Skeletal muscle cell (primary cell): ENCODE measurements at regions not wholly inside any gene's neighbourhood (a gene's known extent, or its start where the extent isn't known, plus 50 kb on each side); places are given as distances from the start of the nearest gene placed in this dataset.

Experiments used
- DNase-seq: peaks from one replicate; pipeline ENCODE4 v3.0.0-alpha.2; 2010; ENCODE audit warnings: low read depth
- H3K4me3 ChIP-seq: 2 replicates; pipeline ENCODE4 v1.5.1; 2011; ENCODE audit warnings: low read depth, mild to moderate bottlenecking, control low read depth, low read length, moderate library complexity

DNA sequence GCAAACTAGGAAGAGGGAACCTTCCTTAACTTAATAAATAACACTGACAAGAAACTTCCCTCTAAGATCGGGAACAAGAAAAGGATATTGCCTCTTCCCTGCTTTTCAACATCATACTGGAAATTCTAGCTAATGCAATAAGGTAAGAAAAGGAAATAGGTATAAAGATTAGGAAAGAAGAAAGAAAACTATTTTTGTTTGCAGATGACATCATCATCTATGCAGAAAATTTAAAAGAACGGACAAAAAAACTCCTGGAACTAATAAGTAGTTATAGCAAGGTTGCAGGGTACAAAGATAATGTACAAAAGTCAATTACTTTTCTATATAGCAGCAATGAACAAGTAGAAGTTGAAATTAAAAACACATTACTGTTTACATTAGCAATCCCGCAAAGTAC, 164.8 kb downstream of the WDR11 start:
- DNase-seq = no peak

DNA sequence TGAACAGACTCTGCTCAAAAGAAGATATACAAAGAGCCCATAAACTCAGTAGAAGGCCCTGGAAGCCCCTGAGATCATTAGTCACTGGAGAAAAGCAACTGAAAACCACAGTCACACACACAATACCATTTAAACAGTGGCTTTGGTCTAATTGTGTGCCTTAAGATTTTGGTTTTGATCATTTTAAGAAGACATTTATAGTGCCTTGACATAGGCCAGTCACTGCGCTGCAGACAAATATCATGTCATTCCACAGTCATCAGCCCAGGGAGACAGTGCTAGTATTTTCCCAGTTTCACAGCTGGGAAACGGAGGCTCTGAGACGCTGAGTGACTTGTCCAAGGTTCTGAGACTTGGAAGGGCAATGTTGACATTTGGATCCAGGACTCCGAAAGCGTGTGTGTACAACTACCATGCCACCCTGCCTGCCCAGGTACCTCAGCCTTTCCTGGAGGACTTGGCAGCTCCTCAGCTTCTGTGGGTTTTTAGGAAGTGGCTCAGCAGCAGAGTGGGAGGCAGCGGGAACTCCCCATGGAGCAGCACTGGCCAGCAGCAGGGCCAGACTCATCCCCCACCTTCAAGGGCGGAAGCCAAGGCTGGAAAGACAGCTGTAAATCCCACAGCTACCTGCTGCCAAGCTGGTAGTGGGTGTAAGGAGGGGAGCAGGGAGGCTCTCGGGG, 173.9 kb downstream of the WDR11 start:
- H3K4me3 ChIP-seq = no peak overlapping the region
- DNase-seq = no peak

More for the DNA sequence above, 164.8 kb downstream of the WDR11 start:
- H3K4me3 ChIP-seq = no peak overlapping the region

- H3K4me3 ChIP-seq = no peak overlapping the region
- no peak for DNase-seq
These were observed 174.6 kb downstream of the WDR11 start for GRCh38 chr10:121025731-121026130.

GRCh38 chr10:121027371-121027770, 176.2 kb downstream of the WDR11 start:
- no peak overlapping the region for H3K4me3 ChIP-seq
- no peak for DNase-seq

DNA sequence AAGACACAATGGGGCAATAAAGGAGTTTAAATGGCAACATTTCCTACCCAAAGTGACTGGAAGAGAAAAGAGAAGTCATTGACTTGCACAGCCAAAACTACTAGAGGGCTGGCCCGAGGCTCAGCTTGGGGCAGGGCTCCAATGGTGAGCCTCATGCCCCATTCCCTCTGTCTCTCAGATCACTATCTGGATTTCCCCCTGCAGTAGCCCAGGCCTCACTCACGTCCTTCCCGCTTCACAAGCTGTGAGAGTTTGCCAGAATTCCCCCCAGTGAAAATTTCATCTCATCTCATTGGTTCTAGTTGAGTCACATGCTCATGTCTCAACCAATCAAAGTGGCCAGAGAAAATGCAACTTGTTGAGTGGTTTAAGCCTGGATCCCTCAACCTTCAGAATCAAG, 181.3 kb downstream of the WDR11 start:
- DNase-seq = no peak
- no peak overlapping the region for H3K4me3 ChIP-seq

GRCh38 chr10:121033366-121033765, 182.2 kb downstream of the WDR11 start:
- H3K4me3 ChIP-seq = no peak overlapping the region
- no peak for DNase-seq

DNA sequence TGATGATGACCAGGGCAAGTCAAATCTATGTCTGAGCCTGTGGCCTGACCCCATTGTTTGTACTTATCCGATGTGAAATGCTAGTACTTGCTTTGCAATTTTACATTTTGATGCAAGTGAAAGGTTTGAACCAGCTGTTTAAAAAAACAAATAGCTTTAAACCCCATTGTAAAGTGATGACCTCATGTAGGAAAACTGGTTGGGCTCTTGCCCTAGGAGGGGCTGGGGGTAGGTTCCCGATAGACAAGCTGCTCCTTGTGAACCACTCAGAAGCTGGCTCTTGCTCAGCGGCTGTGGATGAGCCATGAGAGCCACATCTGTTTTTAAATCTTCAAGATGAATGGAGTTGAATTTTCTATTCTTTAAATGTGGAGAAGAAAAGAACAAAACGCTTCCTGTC, 185.3 kb downstream of the WDR11 start:
- H3K4me3 ChIP-seq = no peak overlapping the region
- no peak for DNase-seq

- no peak overlapping the region for H3K4me3 ChIP-seq
- no peak for DNase-seq
These were observed 190.3 kb downstream of the WDR11 start for GRCh38 chr10:121041499-121041898.

DNA sequence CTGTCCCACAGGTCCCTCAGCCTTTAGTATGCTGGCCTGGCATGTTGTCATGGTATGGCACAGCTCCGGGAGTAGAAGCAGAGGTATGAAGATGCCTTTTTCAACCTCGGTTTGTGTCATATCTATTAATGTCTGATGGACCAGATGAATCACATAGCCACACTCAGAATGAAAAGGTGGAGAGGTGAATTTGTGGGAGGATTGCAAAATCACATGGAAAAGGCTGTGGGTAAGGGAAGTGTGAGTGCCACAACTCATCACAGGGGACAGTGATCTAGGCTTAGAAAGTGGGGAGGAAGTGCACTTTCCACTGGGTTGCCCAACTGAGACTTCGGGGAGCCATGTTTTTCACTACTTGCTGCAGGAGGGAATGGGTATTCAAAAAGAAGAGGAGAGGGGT, 190.7 kb downstream of the WDR11 start:
- DNase-seq = no peak

GRCh38 chr10:121042342-121042741, 191.2 kb downstream of the WDR11 start:
- H3K4me3 ChIP-seq = no peak overlapping the region
- no peak for DNase-seq

More for the DNA sequence above, 190.7 kb downstream of the WDR11 start:
- no peak overlapping the region for H3K4me3 ChIP-seq

DNA sequence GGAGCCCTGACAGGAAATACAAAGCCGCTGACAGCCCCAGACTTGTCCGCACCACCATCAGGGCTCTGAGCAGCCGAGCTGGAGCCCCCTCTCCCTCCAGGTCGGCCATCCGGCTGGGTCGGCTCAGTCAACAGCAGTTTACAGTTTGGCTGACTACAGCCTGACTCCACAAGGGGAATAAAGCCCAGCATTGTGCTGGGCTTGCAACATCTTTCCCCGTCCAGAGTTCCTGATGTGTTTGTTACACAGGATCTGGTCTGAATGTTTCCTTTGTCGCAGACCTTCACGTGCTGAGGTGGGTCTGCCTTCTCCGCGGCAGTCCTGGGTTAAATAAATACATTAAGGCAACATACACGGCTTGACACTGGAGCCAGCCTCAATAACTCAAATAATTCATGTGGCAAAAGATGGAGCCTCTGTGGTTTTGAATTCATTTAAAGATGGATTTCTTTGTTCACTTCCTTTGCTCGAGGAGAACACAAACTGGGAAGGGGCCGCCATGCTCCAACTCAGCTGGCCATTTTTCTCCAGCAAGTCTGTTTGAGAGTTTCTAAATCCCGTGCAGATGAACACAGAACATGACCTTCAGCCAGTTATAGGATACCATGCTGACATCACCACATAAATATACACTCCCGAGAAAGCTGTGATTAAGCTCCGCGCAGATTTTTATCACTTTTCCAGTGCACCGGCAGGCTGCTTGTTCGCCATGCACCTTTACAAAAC, 192.1 kb downstream of the WDR11 start:
- no peak overlapping the region for H3K4me3 ChIP-seq

GRCh38 chr10:121048749-121049148, 197.6 kb downstream of the WDR11 start:
- no peak for DNase-seq
- H3K4me3 ChIP-seq = no peak overlapping the region

More for the DNA sequence above, 192.1 kb downstream of the WDR11 start:
- no peak for DNase-seq

DNA sequence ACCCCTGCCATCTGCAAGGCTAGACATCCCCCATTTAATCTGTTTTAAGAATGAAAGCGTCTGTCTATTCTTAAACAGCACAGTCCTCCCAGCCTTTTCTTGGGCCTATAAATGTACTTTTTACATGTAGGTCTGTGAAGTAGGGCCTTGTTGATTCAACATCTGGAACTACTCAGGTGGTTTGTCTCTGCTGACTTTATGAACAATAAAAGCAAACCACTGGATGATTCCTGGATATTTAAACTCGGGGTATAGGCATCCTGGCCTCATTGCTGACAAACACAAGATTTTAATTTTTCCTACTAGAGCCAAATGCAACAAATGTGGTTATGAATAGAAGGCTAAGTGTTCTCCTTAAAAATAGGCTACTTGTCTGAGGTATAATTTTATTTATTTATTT, 198.3 kb downstream of the WDR11 start:
- DNase-seq = no peak
- H3K4me3 ChIP-seq = no peak overlapping the region

- no peak for DNase-seq
- H3K4me3 ChIP-seq = no peak overlapping the region
These were observed 198.8 kb downstream of the WDR11 start for GRCh38 chr10:121049923-121050322.

GRCh38 chr10:121051171-121051570, 200.0 kb downstream of the WDR11 start:
- no peak overlapping the region for H3K4me3 ChIP-seq
- DNase-seq = no peak

DNA sequence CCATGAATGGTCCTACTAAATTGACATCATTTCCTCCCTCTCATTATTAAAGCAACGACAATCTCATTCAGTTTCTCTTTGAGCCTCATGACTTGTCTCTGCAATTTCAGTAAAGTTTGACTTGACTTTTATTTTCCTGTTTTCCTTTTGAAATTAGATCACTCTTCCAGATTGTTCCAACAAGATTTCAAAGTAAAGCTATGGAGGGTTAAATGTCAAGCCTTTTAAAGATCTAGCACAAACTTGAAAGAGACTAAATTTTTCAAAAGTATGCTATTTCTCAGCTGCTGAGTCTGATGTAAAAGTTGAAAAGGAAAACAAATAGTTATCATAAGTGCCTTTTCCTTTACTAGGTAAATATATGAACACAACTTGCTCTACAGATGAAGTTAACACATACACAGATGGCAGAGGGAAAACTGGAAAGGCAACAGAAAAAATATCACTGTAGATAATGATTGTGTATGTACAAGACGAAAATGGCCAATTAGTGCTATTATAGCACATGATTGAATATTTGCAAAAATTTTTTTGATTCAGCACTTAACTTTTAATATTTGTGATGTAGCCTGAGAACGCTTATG, 200.6 kb downstream of the WDR11 start:
- DNase-seq = no peak
- H3K4me3 ChIP-seq = no peak overlapping the region

DNA sequence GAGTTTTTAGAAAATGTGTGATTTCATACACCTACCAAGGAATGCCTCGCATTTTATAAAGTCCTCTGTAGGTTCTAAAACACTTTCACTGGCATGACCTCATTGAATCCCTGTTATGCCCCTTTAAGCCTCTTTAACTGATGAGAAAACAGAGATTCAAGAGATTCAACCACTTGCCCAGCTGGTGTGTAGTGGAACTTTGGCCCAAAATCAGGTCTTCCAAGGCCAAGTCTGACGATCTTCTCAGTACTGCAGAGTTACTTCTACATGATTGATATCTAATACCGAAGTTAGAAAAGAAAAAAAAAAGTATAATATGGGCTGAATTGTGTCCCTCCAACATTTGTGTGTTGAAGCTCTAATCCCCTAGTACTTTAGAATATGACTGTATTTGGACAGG, 202.0 kb downstream of the WDR11 start:
- H3K4me3 ChIP-seq = no peak overlapping the region
- no peak for DNase-seq

- no peak for DNase-seq
- H3K4me3 ChIP-seq = no peak overlapping the region
These were observed 203.7 kb downstream of the WDR11 start for GRCh38 chr10:121054874-121055273.

DNA sequence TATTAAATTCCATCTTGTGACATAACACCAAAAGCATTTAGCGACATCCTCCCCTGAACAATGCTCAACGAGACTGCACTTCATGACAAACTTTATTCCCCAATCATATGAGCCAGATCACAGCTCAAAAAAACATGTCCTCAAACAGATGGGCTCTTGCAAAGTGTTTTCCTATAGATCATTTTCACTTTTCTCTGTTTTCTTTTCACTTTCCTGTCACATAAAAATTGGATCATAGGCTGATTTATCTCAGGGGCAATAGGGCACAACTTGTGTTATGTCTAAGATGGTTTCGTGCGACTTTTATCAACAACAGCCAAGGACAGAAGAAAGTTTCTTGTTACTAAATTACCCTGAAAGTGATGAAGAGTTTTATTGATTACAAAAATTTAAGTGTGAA, 206.1 kb downstream of the WDR11 start:
- DNase-seq = no peak
- no peak overlapping the region for H3K4me3 ChIP-seq

- no peak for DNase-seq
- no peak overlapping the region for H3K4me3 ChIP-seq
These were observed 206.9 kb downstream of the WDR11 start for GRCh38 chr10:121058082-121058481.

- no peak overlapping the region for H3K4me3 ChIP-seq
- DNase-seq = no peak
These were observed 208.2 kb downstream of the WDR11 start for GRCh38 chr10:121059351-121059750.
